GM18511 (cell line): ENCODE measurements at regions not wholly inside any gene's neighbourhood (a gene's known extent, or its start where the extent isn't known, plus 50 kb on each side); places are given as distances from the start of the nearest gene placed in this dataset.

Experiments used
- ATAC-seq: cut with Tn5 transposase; IDR thresholded peaks from one replicate; pipeline ENCODE4 v1.9.1; 2021; ENCODE audit warnings: mild to moderate bottlenecking, moderate library complexity; ENCODE audit not compliant: unreplicated experiment

GRCh38 chr5:52491818-52492217 lies 295.9 kb upstream of the ITGA1 start:
- ATAC-seq: no peak

DNA sequence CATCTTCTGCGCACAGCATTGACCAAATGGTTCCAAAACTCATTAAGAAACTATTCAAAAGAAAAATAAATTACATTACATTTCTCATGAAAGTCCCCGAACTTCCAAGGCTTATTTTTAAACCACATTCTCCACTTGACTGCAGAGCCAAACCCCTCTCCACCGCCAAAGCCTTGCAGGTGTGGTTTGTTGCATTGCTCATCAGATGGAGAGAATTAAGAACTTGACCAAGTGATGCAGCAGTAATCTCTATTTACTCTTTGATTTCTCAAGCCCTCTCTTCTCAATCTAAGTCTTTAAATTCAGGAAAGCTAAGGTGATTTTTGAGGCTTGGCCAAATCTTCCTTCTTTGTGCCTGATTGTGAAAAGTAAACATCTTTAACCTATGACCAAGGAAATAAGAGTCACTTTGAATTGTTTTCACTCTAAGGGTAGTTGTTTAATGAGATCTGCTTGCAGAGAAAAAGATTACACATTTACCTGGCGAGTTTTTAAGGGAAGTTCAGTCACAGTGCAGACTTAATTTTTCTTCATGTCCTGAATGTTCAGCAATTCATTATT lies 290.5 kb upstream of the ITGA1 start:
- no peak for ATAC-seq

DNA sequence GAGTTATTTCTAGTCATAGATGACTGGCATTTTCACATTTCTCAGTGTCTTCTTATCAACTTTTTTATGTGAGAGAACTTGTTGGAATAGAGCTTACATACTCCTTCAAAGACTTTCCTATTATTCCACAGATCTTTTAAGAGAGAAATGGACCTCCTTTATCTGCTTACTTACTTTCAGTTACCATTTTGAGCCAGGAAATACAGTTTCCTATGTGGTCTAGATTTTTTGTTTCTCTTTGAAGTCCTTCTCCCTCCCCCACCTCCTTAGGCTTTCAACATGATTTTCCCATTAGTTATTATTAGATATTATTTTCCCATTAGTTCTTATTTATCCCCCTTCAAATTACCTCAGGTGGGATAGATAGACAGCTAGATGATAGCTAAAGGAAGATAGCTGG lies 289.1 kb upstream of the ITGA1 start:
- ATAC-seq: no peak

DNA sequence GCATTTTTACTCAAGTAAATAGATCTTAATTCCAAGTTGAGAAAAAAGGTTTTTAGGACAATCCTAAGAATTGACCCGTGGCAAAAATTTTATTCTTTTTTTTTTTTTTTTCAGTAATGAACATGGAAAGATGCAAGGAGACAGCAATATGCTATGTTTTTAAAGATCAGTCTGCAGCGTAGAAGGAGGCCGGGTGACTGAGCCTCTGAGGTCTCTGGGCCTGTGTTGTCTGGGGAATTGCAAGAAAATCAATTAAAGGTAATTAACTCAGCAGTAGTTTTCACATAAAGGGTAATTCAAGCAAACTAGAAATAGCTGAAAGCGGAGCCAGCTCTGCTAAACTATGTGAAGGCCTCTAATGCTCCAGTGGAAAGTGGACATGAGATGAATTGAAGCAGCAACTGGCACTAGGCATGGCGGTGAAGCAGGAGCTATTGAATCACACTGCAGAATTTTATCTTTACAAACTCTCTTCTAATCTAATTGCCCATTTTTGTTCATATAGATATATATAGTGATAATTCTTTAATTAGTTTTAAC lies 285.2 kb upstream of the ITGA1 start:
- ATAC-seq: no peak

DNA sequence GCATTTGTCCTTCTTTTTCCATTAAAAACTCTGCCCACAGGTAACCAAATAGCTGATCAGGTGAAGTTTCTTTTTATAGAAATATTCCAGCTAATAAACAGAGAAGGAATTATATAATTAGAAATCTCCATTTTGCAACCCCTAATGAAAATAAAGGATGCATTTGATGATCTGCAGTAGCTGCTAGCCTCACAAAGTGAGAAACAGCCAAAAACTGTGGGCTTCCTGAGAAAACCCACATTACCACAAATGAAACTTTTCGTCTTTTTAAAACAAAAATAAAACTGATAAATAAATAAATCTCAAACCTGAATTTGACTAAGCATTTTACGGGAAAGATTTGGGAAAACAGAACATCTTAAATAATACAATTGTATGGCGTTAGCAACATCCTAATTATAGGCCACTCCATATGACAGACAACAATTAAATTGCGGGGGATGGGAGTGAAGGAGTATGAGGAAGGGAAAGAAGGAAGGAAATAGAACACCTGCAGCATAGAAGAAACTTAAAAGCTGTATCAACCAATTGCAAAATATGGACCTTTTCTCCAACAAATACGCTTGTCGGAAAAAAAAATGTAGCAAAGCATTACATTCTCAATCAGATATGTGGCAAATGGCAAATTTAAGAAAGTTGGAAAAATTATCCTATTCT lies 283.0 kb upstream of the ITGA1 start:
- ATAC-seq: no peak

DNA sequence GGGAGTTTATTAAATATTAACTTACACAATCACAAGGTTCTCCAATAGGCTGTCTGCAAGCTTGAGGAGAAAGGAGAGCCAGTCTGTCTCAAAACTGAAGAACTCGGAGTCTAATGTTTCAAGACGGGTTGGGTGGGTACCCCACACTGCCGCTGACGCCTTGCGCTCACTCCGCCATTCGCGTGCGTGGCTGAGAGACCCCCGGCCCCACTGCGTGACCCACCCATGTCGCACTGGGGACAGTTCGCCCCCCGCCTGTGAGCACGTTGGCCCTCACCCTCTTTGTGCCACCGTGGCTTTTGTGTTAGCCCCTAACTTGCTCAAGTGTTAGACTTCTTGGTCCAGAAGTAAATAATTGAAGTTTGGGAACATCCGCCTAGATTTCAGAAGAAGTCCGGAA lies 270.0 kb upstream of the ITGA1 start:
- ATAC-seq: no peak

DNA sequence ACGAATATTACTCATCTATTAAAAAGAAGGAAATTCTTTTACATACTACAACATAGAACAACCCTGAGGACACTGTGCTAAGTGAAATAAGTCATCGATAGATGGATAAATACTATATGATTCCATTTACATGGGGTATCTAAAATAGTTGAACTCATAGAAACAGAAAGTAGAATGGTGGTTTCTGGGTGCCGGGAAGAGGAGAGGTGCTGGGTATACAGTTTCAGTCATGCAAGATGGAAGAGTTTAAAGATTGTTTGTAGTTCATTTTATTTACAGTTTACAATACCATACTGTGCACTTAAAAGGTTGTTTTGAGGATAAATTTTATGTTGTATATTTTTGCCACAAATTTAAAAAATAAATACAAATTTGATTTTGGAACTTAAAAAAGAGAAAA lies 267.5 kb upstream of the ITGA1 start:
- no peak for ATAC-seq

- no peak for ATAC-seq
These were observed 266.5 kb upstream of the ITGA1 start for GRCh38 chr5:52521236-52521635.

- no peak for ATAC-seq
These were observed 264.0 kb upstream of the ITGA1 start for GRCh38 chr5:52523701-52524100.

GRCh38 chr5:52531105-52531504 lies 256.6 kb upstream of the ITGA1 start:
- no peak for ATAC-seq

DNA sequence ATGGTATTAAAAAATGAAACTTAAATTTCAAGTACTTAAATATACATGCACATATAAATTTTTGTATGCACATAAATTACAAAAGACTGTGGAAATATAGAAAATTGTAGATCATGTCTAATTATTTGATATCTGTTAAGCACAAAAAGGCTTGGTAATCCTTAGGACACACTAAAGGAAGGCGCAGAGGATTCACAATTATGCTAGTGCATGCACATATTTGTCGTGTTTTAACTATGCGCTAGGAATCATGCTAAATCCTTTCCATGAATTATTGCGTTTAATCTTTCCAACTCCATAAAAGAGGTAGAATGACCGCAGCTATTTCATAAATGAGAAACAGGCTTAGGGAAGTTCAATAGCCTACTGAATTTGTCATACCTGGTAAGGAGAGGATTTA lies 244.1 kb upstream of the ITGA1 start:
- no peak for ATAC-seq

DNA sequence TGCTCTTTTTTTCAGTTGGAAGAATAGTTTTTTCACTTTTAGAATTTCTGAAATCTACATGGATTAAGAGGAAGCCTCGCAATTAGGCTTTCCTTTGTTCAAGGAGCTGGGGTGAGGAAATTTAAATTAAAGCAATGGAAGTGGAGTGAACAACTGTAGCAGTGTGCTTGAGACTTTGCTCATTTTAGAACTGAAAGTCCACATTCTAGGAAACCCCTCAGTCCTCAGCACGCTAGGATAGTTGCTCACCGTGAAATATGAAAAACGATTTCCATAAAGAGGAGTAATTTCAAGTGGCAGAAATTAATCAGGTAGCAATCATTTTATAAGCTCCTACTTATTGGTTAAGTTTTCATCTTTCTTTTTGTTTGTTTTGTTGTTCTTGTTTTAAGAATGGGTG lies 243.0 kb upstream of the ITGA1 start:
- no peak for ATAC-seq

DNA sequence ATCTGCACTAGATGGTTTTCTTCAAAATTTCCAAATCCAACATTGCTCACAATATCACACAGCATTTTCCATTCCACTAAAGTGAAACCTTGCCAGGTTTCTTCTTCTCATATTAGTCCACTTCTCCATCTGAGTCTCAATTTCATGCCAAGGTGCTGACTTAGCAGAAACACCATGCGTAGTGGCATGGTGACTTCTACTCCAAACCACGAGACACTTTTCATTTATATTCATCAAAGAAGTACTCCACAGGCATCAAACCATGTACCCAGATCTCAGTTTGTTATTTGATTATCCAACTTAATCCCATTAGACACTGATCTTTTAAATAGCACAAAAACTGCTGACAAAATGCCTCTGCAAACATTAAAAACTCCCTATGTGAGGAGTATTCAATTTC lies 233.4 kb upstream of the ITGA1 start:
- no peak for ATAC-seq

DNA sequence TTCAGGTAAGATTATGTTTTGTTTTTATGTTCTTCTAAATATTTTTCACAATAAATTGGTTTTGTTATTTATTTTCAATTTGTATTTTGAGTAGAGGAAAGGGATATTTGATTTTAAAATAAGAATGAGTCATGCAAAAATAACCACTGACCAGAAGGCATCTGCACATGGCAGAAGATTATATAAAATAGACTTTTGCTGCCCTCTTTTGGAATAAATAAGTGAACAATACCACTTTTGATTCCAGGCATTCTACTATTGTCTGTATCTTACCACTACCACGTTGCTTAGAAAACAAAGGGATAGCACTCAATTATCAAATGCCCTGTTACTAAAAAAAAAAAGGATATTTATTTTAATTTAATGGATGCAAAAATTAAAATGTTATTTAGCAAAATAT lies 227.3 kb upstream of the ITGA1 start:
- no peak for ATAC-seq

GRCh38 chr5:52562473-52562872 lies 225.2 kb upstream of the ITGA1 start:
- no peak for ATAC-seq

GRCh38 chr5:52564587-52564986 lies 223.1 kb upstream of the ITGA1 start:
- no peak for ATAC-seq

GRCh38 chr5:52577546-52577945 lies 210.2 kb upstream of the ITGA1 start:
- no peak for ATAC-seq

DNA sequence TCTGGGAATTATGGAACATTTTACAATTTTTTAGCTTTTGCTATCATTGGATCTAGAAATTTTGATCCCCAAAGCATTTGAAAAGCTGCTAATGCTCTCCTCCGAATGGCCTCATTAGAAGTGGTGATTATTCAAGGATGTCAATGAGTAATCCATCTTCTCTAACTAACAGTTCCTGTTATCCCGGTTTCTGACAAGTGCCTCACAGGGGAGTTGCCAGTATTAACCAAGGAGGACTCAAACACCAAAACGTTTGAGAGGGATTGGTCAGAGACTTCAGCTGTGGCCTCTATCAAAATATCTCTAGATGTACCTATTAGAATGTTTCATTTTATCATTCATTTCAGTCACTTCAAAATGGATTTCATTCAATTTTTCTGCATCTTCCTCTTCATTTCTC lies 208.3 kb upstream of the ITGA1 start:
- no peak for ATAC-seq

DNA sequence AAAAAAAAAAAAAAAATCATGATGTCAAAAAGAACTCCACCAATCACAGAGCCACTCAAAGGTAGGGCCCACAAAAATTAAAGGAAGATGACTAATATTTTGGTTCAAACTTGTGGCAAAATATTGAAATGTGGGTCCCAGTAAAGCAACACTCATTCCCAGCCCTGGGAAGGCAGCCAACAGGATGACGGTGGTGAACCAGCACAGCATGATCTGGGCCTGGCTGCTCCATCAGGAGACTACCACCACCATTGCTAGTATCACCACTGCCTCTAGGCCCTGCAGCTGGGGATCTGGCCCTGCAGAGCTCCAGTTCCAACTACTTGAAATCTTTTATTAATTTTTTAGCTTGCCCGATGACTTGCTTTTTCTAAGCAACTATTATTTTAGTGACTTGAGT lies 206.8 kb upstream of the ITGA1 start:
- no peak for ATAC-seq

GRCh38 chr5:52582313-52582712 lies 205.4 kb upstream of the ITGA1 start:
- ATAC-seq: no peak

GRCh38 chr5:52587131-52587530 lies 200.6 kb upstream of the ITGA1 start:
- ATAC-seq: no peak

DNA sequence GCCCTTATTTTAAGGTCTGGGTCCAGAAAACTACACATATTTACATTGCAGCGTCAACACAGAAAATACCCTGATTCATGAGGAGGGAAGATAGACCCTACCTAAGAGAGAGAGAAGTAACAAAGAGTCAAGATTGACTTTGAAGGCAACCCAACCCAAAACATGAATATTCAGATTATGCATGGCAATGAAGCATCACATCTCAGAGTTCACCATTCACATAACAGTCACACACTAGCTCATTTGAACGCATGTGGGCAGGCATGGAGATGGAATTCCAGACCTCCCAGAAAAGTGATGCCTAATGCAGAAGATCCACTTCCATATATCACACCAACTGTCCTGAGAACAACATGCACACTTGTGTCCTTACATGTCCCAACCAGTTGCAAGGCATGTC lies 190.1 kb upstream of the ITGA1 start:
- ATAC-seq: no peak

- ATAC-seq: no peak
These were observed 188.7 kb upstream of the ITGA1 start for GRCh38 chr5:52598968-52599367.
